ENCODE measurements at regions not wholly inside any gene's neighbourhood (a gene's known extent, or its start where the extent isn't known, plus 50 kb on each side); places are given as distances from the start of the nearest gene placed in this dataset.

- no peak overlapping the region for H3K4me3 ChIP-seq (ENCODE audit: low read depth in 1 of 2, low read length in 2 of 2)
- no peak overlapping the region for H3K27ac ChIP-seq (ENCODE audit: low read depth in 2 of 2, low read length in 1 of 2)
- H3K27me3 ChIP-seq (ENCODE audit: control insufficient read depth in 1 of 2, insufficient read depth in 2 of 2, low read length in 2 of 2): no peaks in the 10 kb centered on the region
- no peaks in the 10 kb centered on the region for H3K36me3 ChIP-seq (ENCODE audit: control insufficient read depth in 2 of 2, insufficient read depth in 2 of 2, low read length in 1 of 2)
- WGBS, 2 donors: 66 to 72% methylated on average over 6 of the region's 6 CpGs
- H3K4me1 ChIP-seq (ENCODE audit: control insufficient read depth in 2 of 2, insufficient read depth in 2 of 2, low read length in 1 of 2): no peaks in the 10 kb centered on the region
- no peaks in the 10 kb centered on the region for H3K9me3 ChIP-seq (ENCODE audit: control insufficient read depth in 2 of 2, insufficient read depth in 1 of 2, low read depth in 1 of 2, low read length in 1 of 2)
Measured at GRCh38 chr1:230000493-230001184, 66.4 kb upstream of the GALNT2 start.

- H3K36me3 ChIP-seq (ENCODE audit: control insufficient read depth in 2 of 2, insufficient read depth in 2 of 2, low read length in 1 of 2): no peaks in the 10 kb centered on the region
- no peaks in the 10 kb centered on the region for H3K27me3 ChIP-seq (ENCODE audit: control insufficient read depth in 1 of 2, insufficient read depth in 2 of 2, low read length in 2 of 2)
- no peak overlapping the region for H3K27ac ChIP-seq (ENCODE audit: low read depth in 2 of 2, low read length in 1 of 2)
- H3K4me1 ChIP-seq (ENCODE audit: control insufficient read depth in 2 of 2, insufficient read depth in 2 of 2, low read length in 1 of 2): no peaks in the 10 kb centered on the region
- no peak overlapping the region for H3K4me3 ChIP-seq (ENCODE audit: low read depth in 1 of 2, low read length in 2 of 2)
- no peaks in the 10 kb centered on the region for H3K9me3 ChIP-seq (ENCODE audit: control insufficient read depth in 2 of 2, insufficient read depth in 1 of 2, low read depth in 1 of 2, low read length in 1 of 2)
- 66 to 72% methylated on average over 5 of the region's 5 CpGs for WGBS, 2 donors
Measured at GRCh38 chr1:230002164-230002803, 64.8 kb upstream of the GALNT2 start.

- H3K36me3 ChIP-seq (ENCODE audit: control insufficient read depth in 2 of 2, insufficient read depth in 2 of 2, low read length in 1 of 2): no peaks in the 10 kb centered on the region
- no peak overlapping the region for H3K4me3 ChIP-seq (ENCODE audit: low read depth in 1 of 2, low read length in 2 of 2)
- H3K4me1 ChIP-seq (ENCODE audit: control insufficient read depth in 2 of 2, insufficient read depth in 2 of 2, low read length in 1 of 2): no peaks in the 10 kb centered on the region
- H3K9me3 ChIP-seq (ENCODE audit: control insufficient read depth in 2 of 2, insufficient read depth in 1 of 2, low read depth in 1 of 2, low read length in 1 of 2): no peaks in the 10 kb centered on the region
- WGBS, 2 donors: 92 to 95% methylated on average over 6 of the region's 6 CpGs
- H3K27me3 ChIP-seq (ENCODE audit: control insufficient read depth in 1 of 2, insufficient read depth in 2 of 2, low read length in 2 of 2): no peaks in the 10 kb centered on the region
- H3K27ac ChIP-seq (ENCODE audit: low read depth in 2 of 2, low read length in 1 of 2): no peak overlapping the region
Measured at GRCh38 chr1:230003409-230003808, 63.6 kb upstream of the GALNT2 start.

GRCh38 chr1:230005040-230005439, 62.0 kb upstream of the GALNT2 start:
- Histone ChIP-seq H3K9me3 (ENCODE audit: control insufficient read depth in 2 of 2, insufficient read depth in 1 of 2, low read depth in 1 of 2, low read length in 1 of 2) (no peaks in the 10 kb centered on the region), H3K4me1 (ENCODE audit: control insufficient read depth in 2 of 2, insufficient read depth in 2 of 2, low read length in 1 of 2) (no peaks in the 10 kb centered on the region), H3K4me3 (ENCODE audit: low read depth in 1 of 2, low read length in 2 of 2) (no peak overlapping the region), H3K36me3 (ENCODE audit: control insufficient read depth in 2 of 2, insufficient read depth in 2 of 2, low read length in 1 of 2) (no peaks in the 10 kb centered on the region), H3K27me3 (ENCODE audit: control insufficient read depth in 1 of 2, insufficient read depth in 2 of 2, low read length in 2 of 2) (no peaks in the 10 kb centered on the region), H3K27ac (ENCODE audit: low read depth in 2 of 2, low read length in 1 of 2) (no peak overlapping the region)
- 63 to 65% methylated on average over 8 of the region's 8 CpGs for WGBS, 2 donors

GRCh38 chr1:230008721-230009120, 58.3 kb upstream of the GALNT2 start:
- H3K4me3 ChIP-seq (ENCODE audit: low read depth in 1 of 2, low read length in 2 of 2): no peak overlapping the region
- no peaks in the 10 kb centered on the region for H3K4me1 ChIP-seq (ENCODE audit: control insufficient read depth in 2 of 2, insufficient read depth in 2 of 2, low read length in 1 of 2)
- H3K9me3 ChIP-seq (ENCODE audit: control insufficient read depth in 2 of 2, insufficient read depth in 1 of 2, low read depth in 1 of 2, low read length in 1 of 2): no peaks in the 10 kb centered on the region
- H3K27me3 ChIP-seq (ENCODE audit: control insufficient read depth in 1 of 2, insufficient read depth in 2 of 2, low read length in 2 of 2): no peaks in the 10 kb centered on the region
- no peaks in the 10 kb centered on the region for H3K36me3 ChIP-seq (ENCODE audit: control insufficient read depth in 2 of 2, insufficient read depth in 2 of 2, low read length in 1 of 2)
- no peak overlapping the region for H3K27ac ChIP-seq (ENCODE audit: low read depth in 2 of 2, low read length in 1 of 2)
- 85 to 92% methylated on average over 4 of the region's 4 CpGs for WGBS, 2 donors

- Histone ChIP-seq H3K4me1 (ENCODE audit: control insufficient read depth in 2 of 2, insufficient read depth in 2 of 2, low read length in 1 of 2) (no peaks in the 10 kb centered on the region), H3K27ac (ENCODE audit: low read depth in 2 of 2, low read length in 1 of 2) (no peak overlapping the region), H3K36me3 (ENCODE audit: control insufficient read depth in 2 of 2, insufficient read depth in 2 of 2, low read length in 1 of 2) (no peaks in the 10 kb centered on the region), H3K4me3 (ENCODE audit: low read depth in 1 of 2, low read length in 2 of 2) (no peak overlapping the region), H3K9me3 (ENCODE audit: control insufficient read depth in 2 of 2, insufficient read depth in 1 of 2, low read depth in 1 of 2, low read length in 1 of 2) (no peaks in the 10 kb centered on the region), H3K27me3 (ENCODE audit: control insufficient read depth in 1 of 2, insufficient read depth in 2 of 2, low read length in 2 of 2) (no peaks in the 10 kb centered on the region)
- 91 to 95% methylated on average over 7 of the region's 7 CpGs for WGBS, 2 donors
Measured at GRCh38 chr1:230009611-230010313, 57.3 kb upstream of the GALNT2 start.

- no peak overlapping the region for H3K4me3 ChIP-seq (ENCODE audit: low read depth in 1 of 2, low read length in 2 of 2)
- no peaks in the 10 kb centered on the region for H3K36me3 ChIP-seq (ENCODE audit: control insufficient read depth in 2 of 2, insufficient read depth in 2 of 2, low read length in 1 of 2)
- no peaks in the 10 kb centered on the region for H3K9me3 ChIP-seq (ENCODE audit: control insufficient read depth in 2 of 2, insufficient read depth in 1 of 2, low read depth in 1 of 2, low read length in 1 of 2)
- no peaks in the 10 kb centered on the region for H3K4me1 ChIP-seq (ENCODE audit: control insufficient read depth in 2 of 2, insufficient read depth in 2 of 2, low read length in 1 of 2)
- no peak overlapping the region for H3K27ac ChIP-seq (ENCODE audit: low read depth in 2 of 2, low read length in 1 of 2)
- 73 to 79% methylated on average over 7 of the region's 7 CpGs for WGBS, 2 donors
- H3K27me3 ChIP-seq (ENCODE audit: control insufficient read depth in 1 of 2, insufficient read depth in 2 of 2, low read length in 2 of 2): no peaks in the 10 kb centered on the region
Measured at GRCh38 chr1:230010603-230011332, 56.3 kb upstream of the GALNT2 start.

GRCh38 chr1:230011333-230012092, 55.5 kb upstream of the GALNT2 start:
- no peak overlapping the region for H3K27ac ChIP-seq (ENCODE audit: low read depth in 2 of 2, low read length in 1 of 2)
- H3K27me3 ChIP-seq (ENCODE audit: control insufficient read depth in 1 of 2, insufficient read depth in 2 of 2, low read length in 2 of 2): no peaks in the 10 kb centered on the region
- no peak overlapping the region for H3K4me3 ChIP-seq (ENCODE audit: low read depth in 1 of 2, low read length in 2 of 2)
- no peaks in the 10 kb centered on the region for H3K36me3 ChIP-seq (ENCODE audit: control insufficient read depth in 2 of 2, insufficient read depth in 2 of 2, low read length in 1 of 2)
- H3K4me1 ChIP-seq (ENCODE audit: control insufficient read depth in 2 of 2, insufficient read depth in 2 of 2, low read length in 1 of 2): no peaks in the 10 kb centered on the region
- H3K9me3 ChIP-seq (ENCODE audit: control insufficient read depth in 2 of 2, insufficient read depth in 1 of 2, low read depth in 1 of 2, low read length in 1 of 2): no peaks in the 10 kb centered on the region
- WGBS, 2 donors: 62 to 70% methylated on average over 6 of the region's 6 CpGs

GRCh38 chr1:230012093-230012393, 55.0 kb upstream of the GALNT2 start:
- Histone ChIP-seq H3K27ac (ENCODE audit: low read depth in 2 of 2, low read length in 1 of 2) (no peak overlapping the region), H3K4me1 (ENCODE audit: control insufficient read depth in 2 of 2, insufficient read depth in 2 of 2, low read length in 1 of 2) (no peaks in the 10 kb centered on the region), H3K4me3 (ENCODE audit: low read depth in 1 of 2, low read length in 2 of 2) (no peak overlapping the region), H3K27me3 (ENCODE audit: control insufficient read depth in 1 of 2, insufficient read depth in 2 of 2, low read length in 2 of 2) (no peaks in the 10 kb centered on the region), H3K36me3 (ENCODE audit: control insufficient read depth in 2 of 2, insufficient read depth in 2 of 2, low read length in 1 of 2) (no peaks in the 10 kb centered on the region), H3K9me3 (ENCODE audit: control insufficient read depth in 2 of 2, insufficient read depth in 1 of 2, low read depth in 1 of 2, low read length in 1 of 2) (no peaks in the 10 kb centered on the region)

All from esophagus (tissue), 2 donors.